Karpas-422 (cell line): ENCODE measurements at regions not wholly inside any gene's neighbourhood (a gene's known extent, or its start where the extent isn't known, plus 50 kb on each side); places are given as distances from the start of the nearest gene placed in this dataset.

Source experiments
- DNase-seq: peaks from one replicate; pipeline ENCODE4 v3.0.0-alpha.2; 2015
- H2AFZ ChIP-seq: fragments of 200-600 bp; sonication (generic); 2 replicates; pipeline ENCODE4 v1.6.1; 2014; ENCODE audit warnings: antibody characterized with exemption, low read length, mixed read lengths
- H3K27ac ChIP-seq: fragments of 200-600 bp; sonication (generic); 2 replicates; pipeline ENCODE4 v1.5.1; 2014; ENCODE audit warnings: mild to moderate bottlenecking, low read length, moderate library complexity
- H3K27me3 ChIP-seq: fragments of 200-600 bp; sonication (generic); 2 replicates; pipeline ENCODE4 v1.6.1; 2014; ENCODE audit warnings: low read length, mixed read lengths
- H3K36me3 ChIP-seq: fragments of 200-600 bp; sonication (generic); 2 replicates; pipeline ENCODE4 v1.6.1; 2014; ENCODE audit warnings: low read length, mixed read lengths; ENCODE audit not compliant: insufficient read depth
- H3K4me1 ChIP-seq: fragments of 200-600 bp; sonication (generic); 2 replicates; pipeline ENCODE4 v1.6.1; 2014; ENCODE audit warnings: mild to moderate bottlenecking, low read length, mixed read lengths
- H3K4me2 ChIP-seq: fragments of 200-600 bp; sonication (generic); 2 replicates; pipeline ENCODE4 v1.6.1; 2014; ENCODE audit warnings: low read length, low read depth, mild to moderate bottlenecking; ENCODE audit not compliant: poor library complexity, severe bottlenecking
- H3K4me3 ChIP-seq: fragments of 200-600 bp; sonication (generic); 2 replicates; pipeline ENCODE4 v1.5.1; 2014; ENCODE audit warnings: mild to moderate bottlenecking, antibody characterized with exemption, low read length, mixed read lengths
- H3K79me2 ChIP-seq: fragments of 200-600 bp; sonication (generic); 2 replicates; pipeline ENCODE4 v1.6.1; 2014; ENCODE audit warnings: mild to moderate bottlenecking, low read length, mixed read lengths
- H3K9ac ChIP-seq: fragments of 200-600 bp; sonication (generic); 2 replicates; pipeline ENCODE4 v1.6.0; 2014; ENCODE audit warnings: low read length
- H3K9me2 ChIP-seq: fragments of 200-600 bp; sonication (generic), shearing (Covaris generic); replicated peaks from 2 replicates; pipeline ENCODE4 v1.6.0; 2014; ENCODE audit warnings: mild to moderate bottlenecking, low read length, moderate library complexity; ENCODE audit not compliant: insufficient read depth
- H3K9me3 ChIP-seq: fragments of 300-700, 200-600 bp; sonication (generic); 2 replicates; pipeline ENCODE4 v1.6.1; 2014; ENCODE audit warnings: low read length, mixed read lengths
- H4K20me1 ChIP-seq: fragments of 200-600 bp; sonication (generic); 2 replicates; pipeline ENCODE4 v1.6.1; 2014; ENCODE audit warnings: mild to moderate bottlenecking, antibody characterized with exemption, low read length, low read depth; ENCODE audit not compliant: insufficient read depth

DNA sequence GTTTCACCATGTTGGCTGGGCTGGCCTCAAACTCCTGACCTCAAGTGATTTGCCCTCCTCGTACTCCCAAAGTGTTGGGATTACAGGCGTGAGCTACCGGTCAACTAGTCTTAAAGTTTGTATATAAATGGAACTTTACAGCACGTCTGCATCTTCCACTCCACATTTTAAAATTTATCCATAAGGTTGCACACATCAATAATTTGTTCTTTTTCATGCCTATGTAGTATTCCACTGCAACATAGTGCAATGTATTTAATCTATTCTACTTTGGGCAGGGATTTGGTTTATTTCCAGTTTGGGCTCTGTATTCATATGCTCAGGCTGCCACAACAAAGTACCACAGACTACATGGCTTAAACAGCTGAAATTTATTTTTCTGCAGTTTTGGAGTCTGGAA, 90.0 kb downstream of the NPTX2 start:
- no peak overlapping the region for H3K4me2 ChIP-seq
- no peak overlapping the region for H3K27ac ChIP-seq
- peaks cover 28% of the 10 kb centered on the region for H3K4me1 ChIP-seq
- no peaks in the 10 kb centered on the region for H3K9me2 ChIP-seq
- DNase-seq: no peak
- no peaks in the 10 kb centered on the region for H3K36me3 ChIP-seq
- H2AFZ ChIP-seq: no peak overlapping the region
- H3K9me3 ChIP-seq: no peaks in the 10 kb centered on the region
- H3K79me2 ChIP-seq: no peaks in the 10 kb centered on the region
- no peak overlapping the region for H3K9ac ChIP-seq
- H3K27me3 ChIP-seq: no peaks in the 10 kb centered on the region
- H3K4me3 ChIP-seq: no peak overlapping the region
- H4K20me1 ChIP-seq: no peaks in the 10 kb centered on the region

GRCh38 chr7:98711945-98712344, 94.9 kb downstream of the NPTX2 start:
- Histone ChIP-seq H2AFZ (no peak overlapping the region), H3K9me3 (no peaks in the 10 kb centered on the region), H3K4me1 (peaks cover 23% of the 10 kb centered on the region), H3K4me2 (no peak overlapping the region), H3K27me3 (no peaks in the 10 kb centered on the region), H3K9me2 (no peaks in the 10 kb centered on the region), H3K79me2 (no peaks in the 10 kb centered on the region), H3K4me3 (no peak overlapping the region), H3K27ac (no peak overlapping the region), H4K20me1 (no peaks in the 10 kb centered on the region), H3K36me3 (no peaks in the 10 kb centered on the region), H3K9ac (no peak overlapping the region)
- no peak for DNase-seq

DNA sequence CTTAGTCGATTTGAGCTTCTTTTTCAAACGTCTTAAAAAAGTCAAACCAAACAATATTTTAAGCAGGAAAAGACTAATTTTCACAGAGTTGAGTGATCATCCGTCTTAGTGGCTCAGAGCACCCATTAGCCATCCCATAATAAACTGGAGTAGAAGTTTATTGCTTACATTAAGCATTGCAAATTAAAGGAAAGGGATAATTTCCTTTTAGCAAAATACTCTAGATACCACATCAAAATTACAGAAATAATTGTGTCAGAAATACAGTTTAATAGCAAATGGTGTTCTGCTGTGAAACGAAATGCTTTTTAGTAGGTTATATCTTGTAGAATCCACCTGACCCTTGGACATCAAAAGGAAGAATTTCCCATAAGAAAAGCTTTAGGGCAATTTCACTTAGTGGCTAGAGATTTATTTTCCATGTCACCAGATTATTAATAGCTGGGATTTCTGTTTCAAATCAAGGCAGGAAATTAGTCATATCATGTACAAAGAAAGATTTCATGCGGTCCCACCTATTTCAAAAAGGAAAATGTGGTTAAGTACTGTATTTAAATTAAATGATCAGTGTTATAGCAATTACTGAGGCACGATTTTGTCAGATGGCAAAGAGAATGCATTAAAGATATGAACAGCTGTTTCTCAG, 96.2 kb downstream of the NPTX2 start:
- H2AFZ ChIP-seq: no peak overlapping the region
- H3K4me3 ChIP-seq: 0 out of 2 replicates have a peak overlapping the region, but pooled peaks have one; percentile 17
- peaks cover 23% of the 10 kb centered on the region for H3K4me1 ChIP-seq
- no peaks in the 10 kb centered on the region for H3K9me3 ChIP-seq
- no peaks in the 10 kb centered on the region for H3K9me2 ChIP-seq
- H3K9ac ChIP-seq: no peak overlapping the region
- H3K79me2 ChIP-seq: no peaks in the 10 kb centered on the region
- no peaks in the 10 kb centered on the region for H4K20me1 ChIP-seq
- no peak for DNase-seq
- H3K27me3 ChIP-seq: no peaks in the 10 kb centered on the region
- no peak overlapping the region for H3K27ac ChIP-seq
- peak overlapping the region; percentile 38 for H3K4me2 ChIP-seq
- no peaks in the 10 kb centered on the region for H3K36me3 ChIP-seq

DNA sequence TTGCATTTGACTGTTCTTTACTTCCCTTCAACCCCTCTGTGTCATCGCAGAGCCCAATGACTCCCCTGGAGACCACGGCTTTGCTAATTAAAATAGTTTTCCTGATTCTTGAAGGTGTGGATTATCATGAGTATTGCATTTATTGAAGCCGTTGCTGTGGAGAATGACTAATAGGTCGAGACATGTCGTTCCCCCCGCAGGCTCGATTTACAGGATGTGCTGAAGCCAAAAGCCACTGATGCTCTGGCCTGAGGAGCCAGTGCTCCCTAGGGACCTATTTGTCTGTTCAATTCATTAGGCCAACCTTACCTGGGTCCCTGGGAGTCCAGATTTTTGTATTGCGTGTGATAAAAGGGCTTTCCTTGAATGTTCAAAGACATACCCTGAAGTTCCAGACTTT, 102.3 kb downstream of the NPTX2 start:
- no peak overlapping the region for H3K9ac ChIP-seq
- no peak overlapping the region for H2AFZ ChIP-seq
- H3K27me3 ChIP-seq: no peaks in the 10 kb centered on the region
- H3K27ac ChIP-seq: no peak overlapping the region
- peaks cover 8% of the 10 kb centered on the region for H3K4me1 ChIP-seq
- no peaks in the 10 kb centered on the region for H4K20me1 ChIP-seq
- no peak overlapping the region for H3K4me3 ChIP-seq
- no peak for DNase-seq
- H3K36me3 ChIP-seq: no peaks in the 10 kb centered on the region
- H3K9me3 ChIP-seq: no peaks in the 10 kb centered on the region
- no peak overlapping the region for H3K4me2 ChIP-seq
- no peaks in the 10 kb centered on the region for H3K79me2 ChIP-seq
- no peaks in the 10 kb centered on the region for H3K9me2 ChIP-seq

DNA sequence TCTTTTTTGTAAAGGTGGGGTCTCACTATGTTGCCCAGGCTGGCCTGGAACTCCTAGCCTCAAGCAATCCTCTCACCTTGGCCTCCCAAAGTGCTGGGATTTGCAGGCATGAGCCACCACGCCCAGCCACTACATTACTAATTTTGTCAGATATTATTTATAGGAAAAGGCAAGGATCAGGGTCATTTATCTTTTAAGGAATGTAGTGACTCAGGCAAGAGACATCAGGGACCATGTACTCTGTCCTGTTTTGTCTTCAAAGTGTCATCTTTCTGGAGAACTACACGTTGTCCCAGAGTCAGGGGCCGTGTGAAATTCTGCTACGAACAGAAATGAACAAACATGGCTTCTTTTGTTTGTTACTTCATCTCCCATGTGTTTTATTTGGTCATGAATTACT, 105.3 kb downstream of the NPTX2 start:
- no peak for DNase-seq
- Histone ChIP-seq H4K20me1 (no peaks in the 10 kb centered on the region), H3K36me3 (no peaks in the 10 kb centered on the region), H3K4me1 (peaks cover 5% of the 10 kb centered on the region), H3K27ac (no peak overlapping the region), H3K27me3 (no peaks in the 10 kb centered on the region), H3K9me2 (no peaks in the 10 kb centered on the region), H3K9me3 (no peaks in the 10 kb centered on the region), H3K79me2 (no peaks in the 10 kb centered on the region), H3K9ac (no peak overlapping the region), H2AFZ (no peak overlapping the region), H3K4me2 (no peak overlapping the region), H3K4me3 (no peak overlapping the region)

DNA sequence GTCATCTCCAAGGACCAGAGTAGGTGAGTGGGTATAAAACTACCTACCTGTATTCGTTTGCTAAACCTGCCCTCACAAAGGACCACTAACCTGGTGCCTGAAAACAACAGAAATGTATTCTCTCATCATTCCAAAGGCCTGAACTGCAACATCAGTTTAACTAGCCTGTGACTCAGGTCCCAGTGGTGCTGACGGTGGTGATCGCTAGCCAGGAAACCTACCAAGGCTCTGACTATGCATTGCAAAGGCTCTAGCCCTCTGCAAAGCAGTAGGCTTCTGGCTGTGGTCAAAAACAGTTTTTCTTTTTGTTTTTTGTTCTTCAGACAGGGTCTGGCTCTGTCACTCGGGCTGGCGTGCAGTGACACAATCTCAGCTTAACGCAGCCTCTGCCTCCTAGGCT, 107.5 kb downstream of the NPTX2 start:
- Histone ChIP-seq H3K79me2 (no peaks in the 10 kb centered on the region), H4K20me1 (no peaks in the 10 kb centered on the region), H3K4me1 (peaks cover 5% of the 10 kb centered on the region), H2AFZ (no peak overlapping the region), H3K27ac (no peak overlapping the region), H3K4me2 (no peak overlapping the region), H3K36me3 (no peaks in the 10 kb centered on the region), H3K9me3 (no peaks in the 10 kb centered on the region), H3K4me3 (no peak overlapping the region), H3K27me3 (no peaks in the 10 kb centered on the region), H3K9ac (no peak overlapping the region), H3K9me2 (no peaks in the 10 kb centered on the region)
- DNase-seq: peak; percentile 27

GRCh38 chr7:98727146-98727709, 110.1 kb downstream of the NPTX2 start:
- H3K27ac ChIP-seq: no peak overlapping the region
- H3K9me2 ChIP-seq: no peaks in the 10 kb centered on the region
- no peaks in the 10 kb centered on the region for H3K79me2 ChIP-seq
- H3K4me2 ChIP-seq: no peak overlapping the region
- no peaks in the 10 kb centered on the region for H3K9me3 ChIP-seq
- no peaks in the 10 kb centered on the region for H3K27me3 ChIP-seq
- H3K4me3 ChIP-seq: no peak overlapping the region
- H2AFZ ChIP-seq: no peak overlapping the region
- H3K9ac ChIP-seq: no peak overlapping the region
- DNase-seq: peak; percentile 15
- H4K20me1 ChIP-seq: no peaks in the 10 kb centered on the region
- H3K36me3 ChIP-seq: no peaks in the 10 kb centered on the region
- H3K4me1 ChIP-seq: peaks cover 5% of the 10 kb centered on the region

DNA sequence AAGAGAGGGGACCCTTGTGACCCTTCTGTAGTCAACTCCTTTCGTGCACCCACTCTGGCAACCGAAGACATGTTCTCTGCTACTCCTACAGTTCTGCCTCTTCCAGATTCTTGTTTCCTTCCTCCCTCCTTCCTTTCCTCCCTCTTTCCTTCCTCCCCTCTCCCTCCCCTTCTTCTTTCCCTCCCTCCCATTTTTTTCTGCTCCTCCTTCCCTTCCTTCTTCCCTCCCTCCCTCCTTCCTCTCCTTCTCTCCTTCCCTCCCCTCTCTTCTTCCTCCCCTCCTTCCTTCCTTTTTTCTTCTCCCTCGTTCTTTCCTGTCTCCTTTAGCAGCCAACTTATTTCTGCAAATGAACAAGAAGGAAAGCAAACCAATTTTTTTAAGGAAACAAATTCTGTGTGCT, 111.5 kb downstream of the NPTX2 start:
- no peak overlapping the region for H2AFZ ChIP-seq

More for the DNA sequence above, 111.5 kb downstream of the NPTX2 start:
- DNase-seq: peak; percentile 35
- H3K4me1 ChIP-seq: peaks cover 1% of the 10 kb centered on the region
- no peaks in the 10 kb centered on the region for H3K36me3 ChIP-seq
- no peaks in the 10 kb centered on the region for H3K79me2 ChIP-seq
- H3K4me2 ChIP-seq: no peak overlapping the region
- H3K27me3 ChIP-seq: no peaks in the 10 kb centered on the region
- H3K9me2 ChIP-seq: no peaks in the 10 kb centered on the region
- H3K9me3 ChIP-seq: no peaks in the 10 kb centered on the region
- H3K27ac ChIP-seq: no peak overlapping the region
- no peaks in the 10 kb centered on the region for H4K20me1 ChIP-seq
- no peak overlapping the region for H3K9ac ChIP-seq
- no peak overlapping the region for H3K4me3 ChIP-seq
